Kidney epithelial cell (primary cell): ENCODE measurements at regions not wholly inside any gene's neighbourhood (a gene's known extent, or its start where the extent isn't known, plus 50 kb on each side); places are given as distances from the start of the nearest gene placed in this dataset.

ENCODE experiments used
- DNase-seq: peaks from one replicate; pipeline ENCODE4 v3.0.0-alpha.2; 2010; ENCODE audit warnings: low read depth
- H3K27me3 ChIP-seq: 2 replicates; pipeline ENCODE4 v1.6.0; 2011; ENCODE audit warnings: low read length; ENCODE audit not compliant: control insufficient read depth, insufficient read depth
- H3K36me3 ChIP-seq: 2 replicates; pipeline ENCODE4 v1.5.1; 2011; ENCODE audit warnings: low read length; ENCODE audit not compliant: control insufficient read depth, insufficient read depth
- H3K4me3 ChIP-seq: 2 replicates; pipeline ENCODE4 v1.5.1; 2011; ENCODE audit warnings: low read depth, mild to moderate bottlenecking, control low read depth, low read length
- TF ChIP-seq, protein P1 (sequence below): IDR thresholded peaks from 2 replicates; pipeline ENCODE4 v1.5.1; 2011; ENCODE audit warnings: mild to moderate bottlenecking, moderate library complexity, low read length, control low read depth, inconsistent platforms; ENCODE audit not compliant: insufficient read depth, poor library complexity, severe bottlenecking

DNA sequence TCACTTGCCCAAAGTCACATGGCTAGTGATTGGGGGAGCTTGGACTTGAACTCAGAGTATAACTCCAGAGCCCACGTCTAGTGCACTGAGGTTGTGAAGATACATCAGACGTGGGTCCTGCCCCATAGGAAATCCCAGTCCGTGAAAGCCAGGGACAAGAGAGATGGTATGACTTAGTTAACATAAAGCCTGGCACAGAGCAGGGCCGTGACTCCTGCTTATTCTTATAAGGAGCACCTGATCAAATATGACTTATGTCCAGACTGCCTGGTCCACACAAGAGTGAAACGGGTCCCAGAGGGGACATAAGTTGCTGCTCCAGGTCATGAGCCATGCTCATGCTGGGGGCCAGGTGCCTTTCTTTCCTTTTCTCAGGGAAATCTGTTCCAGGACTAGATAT is 166.3 kb upstream of the USP24 start:
- TF ChIP-seq, protein P1, sequence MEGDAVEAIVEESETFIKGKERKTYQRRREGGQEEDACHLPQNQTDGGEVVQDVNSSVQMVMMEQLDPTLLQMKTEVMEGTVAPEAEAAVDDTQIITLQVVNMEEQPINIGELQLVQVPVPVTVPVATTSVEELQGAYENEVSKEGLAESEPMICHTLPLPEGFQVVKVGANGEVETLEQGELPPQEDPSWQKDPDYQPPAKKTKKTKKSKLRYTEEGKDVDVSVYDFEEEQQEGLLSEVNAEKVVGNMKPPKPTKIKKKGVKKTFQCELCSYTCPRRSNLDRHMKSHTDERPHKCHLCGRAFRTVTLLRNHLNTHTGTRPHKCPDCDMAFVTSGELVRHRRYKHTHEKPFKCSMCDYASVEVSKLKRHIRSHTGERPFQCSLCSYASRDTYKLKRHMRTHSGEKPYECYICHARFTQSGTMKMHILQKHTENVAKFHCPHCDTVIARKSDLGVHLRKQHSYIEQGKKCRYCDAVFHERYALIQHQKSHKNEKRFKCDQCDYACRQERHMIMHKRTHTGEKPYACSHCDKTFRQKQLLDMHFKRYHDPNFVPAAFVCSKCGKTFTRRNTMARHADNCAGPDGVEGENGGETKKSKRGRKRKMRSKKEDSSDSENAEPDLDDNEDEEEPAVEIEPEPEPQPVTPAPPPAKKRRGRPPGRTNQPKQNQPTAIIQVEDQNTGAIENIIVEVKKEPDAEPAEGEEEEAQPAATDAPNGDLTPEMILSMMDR, result no peak
- DNase-seq, result no peak
- no peaks in the 10 kb centered on the region for H3K27me3 ChIP-seq

DNA sequence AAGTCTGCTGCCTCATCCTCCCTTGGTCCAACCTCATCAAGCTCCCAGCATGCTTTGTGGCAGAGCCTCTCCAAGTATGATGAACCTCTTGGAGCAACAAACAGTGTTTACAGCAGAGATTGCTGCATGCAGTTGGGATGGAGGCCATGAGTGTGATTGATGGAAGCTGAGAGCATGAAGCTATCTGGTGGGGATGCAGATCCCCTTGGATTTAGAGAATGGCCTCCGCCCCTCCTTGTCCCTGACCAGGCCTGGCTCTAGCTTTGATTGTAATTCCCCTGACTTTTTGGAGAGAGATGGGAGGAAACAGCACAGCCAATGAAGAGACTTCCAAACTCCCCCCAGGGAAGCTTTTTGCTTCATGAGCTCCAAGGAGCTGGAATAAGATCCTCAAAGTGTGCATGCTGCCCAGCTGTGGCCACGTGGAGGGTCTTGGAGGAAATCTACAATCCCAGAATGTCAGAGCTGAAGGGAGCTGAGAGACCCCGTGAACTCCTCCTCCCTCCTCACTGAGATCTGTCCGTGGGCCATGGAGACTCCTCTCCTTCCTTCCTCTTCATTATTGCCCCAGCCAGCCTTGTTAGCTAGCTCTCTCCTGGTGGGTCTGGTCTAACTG is 165.3 kb upstream of the USP24 start:
- H3K27me3 ChIP-seq, result no peaks in the 10 kb centered on the region
- no peak overlapping the region for H3K4me3 ChIP-seq
- TF ChIP-seq, protein P1, result no peak
- no peak for DNase-seq
- H3K36me3 ChIP-seq, result no peaks in the 10 kb centered on the region

More for the DNA sequence above, 166.3 kb upstream of the USP24 start:
- H3K4me3 ChIP-seq, result no peak overlapping the region
- no peaks in the 10 kb centered on the region for H3K36me3 ChIP-seq

DNA sequence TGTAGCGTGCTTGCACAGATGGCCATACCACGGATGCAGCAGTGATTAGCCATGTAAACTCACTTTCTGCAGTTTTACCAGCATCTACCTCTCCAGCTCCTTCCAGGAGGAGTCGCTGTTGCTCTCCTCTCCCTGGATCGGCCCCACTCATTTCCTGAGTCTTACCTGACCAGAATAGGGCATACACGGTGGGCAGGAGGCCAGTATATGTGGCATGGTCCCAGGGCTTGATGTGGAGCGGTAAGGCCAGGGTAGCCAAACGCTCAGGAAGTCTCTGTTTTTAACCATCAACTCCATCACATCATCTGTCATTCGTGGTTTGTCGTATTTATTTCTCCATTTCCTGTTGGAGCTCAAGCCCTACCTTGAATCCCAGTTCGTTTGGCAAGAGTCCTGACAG is 163.4 kb upstream of the USP24 start:
- no peaks in the 10 kb centered on the region for H3K36me3 ChIP-seq
- H3K27me3 ChIP-seq, result no peaks in the 10 kb centered on the region
- no peak for DNase-seq
- no peak overlapping the region for H3K4me3 ChIP-seq
- TF ChIP-seq, protein P1, result peak; percentile 69

DNA sequence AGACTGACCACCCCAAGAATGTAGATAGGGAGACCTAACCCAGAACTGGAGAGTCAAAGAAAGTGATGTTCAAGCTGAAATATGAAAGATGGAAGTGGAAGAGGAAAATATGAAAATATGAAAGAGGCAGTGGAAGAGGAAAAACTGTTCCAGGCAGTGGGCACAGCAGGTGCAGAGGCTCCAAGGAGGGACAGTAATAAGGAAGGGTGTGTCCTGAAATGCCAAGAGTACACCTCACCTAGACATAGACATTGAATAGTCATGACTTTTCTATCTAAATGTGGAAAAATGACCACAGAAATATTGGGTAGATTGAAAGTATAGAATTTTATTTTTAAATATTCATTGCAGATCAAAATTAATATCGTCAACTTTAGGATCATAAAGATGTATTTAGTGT is 161.7 kb upstream of the USP24 start:
- Histone ChIP-seq H3K27me3 (no peaks in the 10 kb centered on the region), H3K4me3 (no peak overlapping the region), H3K36me3 (no peaks in the 10 kb centered on the region)
- no peak for DNase-seq
- TF ChIP-seq, protein P1, result no peak

DNA sequence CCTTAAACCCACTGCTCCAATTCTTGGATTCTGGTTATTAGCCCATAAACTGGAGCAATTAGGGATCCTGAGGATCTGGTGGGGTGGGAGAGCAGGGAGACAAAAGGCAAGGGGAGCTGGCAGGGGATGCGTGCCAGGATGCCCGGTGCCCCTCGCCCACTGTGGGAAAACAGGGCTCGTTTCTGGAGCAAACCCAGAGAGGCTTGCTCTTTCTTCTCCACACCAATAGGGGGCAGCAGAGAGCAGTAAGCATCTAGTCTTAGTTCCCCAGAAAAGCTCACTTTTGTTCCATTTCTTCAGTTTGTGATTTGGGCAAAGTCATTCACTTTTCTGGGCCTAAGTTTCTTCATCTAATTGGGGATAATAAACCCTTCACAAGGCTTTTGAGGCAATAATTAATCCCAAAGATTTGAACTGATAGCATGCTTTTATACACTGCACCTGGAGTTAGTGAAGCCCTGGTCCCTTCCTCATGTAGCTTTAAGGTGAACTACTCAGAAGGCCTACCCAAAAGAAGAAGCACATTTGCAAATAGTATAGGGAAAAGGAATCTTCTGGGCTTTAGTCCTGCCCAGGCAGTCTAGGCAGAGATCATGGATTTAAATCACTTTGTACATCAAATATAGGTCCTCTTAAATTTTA is 160.6 kb upstream of the USP24 start:
- DNase-seq, result peak; percentile 2
- no peaks in the 10 kb centered on the region for H3K27me3 ChIP-seq
- H3K36me3 ChIP-seq, result no peaks in the 10 kb centered on the region
- H3K4me3 ChIP-seq, result no peak overlapping the region
- TF ChIP-seq, protein P1, result peak; percentile 92
